ENCODE measurements at regions not wholly inside any gene's neighbourhood (a gene's known extent, or its start where the extent isn't known, plus 50 kb on each side); places are given as distances from the start of the nearest gene placed in this dataset.

DNA sequence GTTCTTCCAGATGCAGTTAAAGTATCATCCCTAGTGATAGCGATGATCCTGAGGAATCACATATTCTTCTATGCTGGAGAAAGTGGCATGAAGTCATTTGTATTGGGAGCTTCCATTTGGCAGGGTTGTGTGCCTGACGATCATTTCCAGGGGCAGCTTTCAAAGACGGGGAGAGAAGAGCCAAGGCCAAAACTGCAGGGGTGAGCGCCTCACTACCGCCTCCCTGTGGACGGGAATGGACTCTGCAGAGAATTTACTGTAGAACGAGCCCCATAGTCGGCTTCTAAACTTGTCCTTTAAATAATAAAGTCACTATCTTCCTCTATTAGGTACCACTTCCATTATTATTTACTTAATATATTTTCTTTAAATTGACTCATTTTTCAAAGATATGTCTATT, 555.9 kb upstream of the TMEM132C start:
- no peak for DNase-seq (ENCODE audit: low read depth)
- TF ChIP-seq, protein P1, sequence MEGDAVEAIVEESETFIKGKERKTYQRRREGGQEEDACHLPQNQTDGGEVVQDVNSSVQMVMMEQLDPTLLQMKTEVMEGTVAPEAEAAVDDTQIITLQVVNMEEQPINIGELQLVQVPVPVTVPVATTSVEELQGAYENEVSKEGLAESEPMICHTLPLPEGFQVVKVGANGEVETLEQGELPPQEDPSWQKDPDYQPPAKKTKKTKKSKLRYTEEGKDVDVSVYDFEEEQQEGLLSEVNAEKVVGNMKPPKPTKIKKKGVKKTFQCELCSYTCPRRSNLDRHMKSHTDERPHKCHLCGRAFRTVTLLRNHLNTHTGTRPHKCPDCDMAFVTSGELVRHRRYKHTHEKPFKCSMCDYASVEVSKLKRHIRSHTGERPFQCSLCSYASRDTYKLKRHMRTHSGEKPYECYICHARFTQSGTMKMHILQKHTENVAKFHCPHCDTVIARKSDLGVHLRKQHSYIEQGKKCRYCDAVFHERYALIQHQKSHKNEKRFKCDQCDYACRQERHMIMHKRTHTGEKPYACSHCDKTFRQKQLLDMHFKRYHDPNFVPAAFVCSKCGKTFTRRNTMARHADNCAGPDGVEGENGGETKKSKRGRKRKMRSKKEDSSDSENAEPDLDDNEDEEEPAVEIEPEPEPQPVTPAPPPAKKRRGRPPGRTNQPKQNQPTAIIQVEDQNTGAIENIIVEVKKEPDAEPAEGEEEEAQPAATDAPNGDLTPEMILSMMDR (IDR thresholded peaks at IDR 0.05; ENCODE audit: low read length, missing control alignments) = no peak
- no peak overlapping the region for H3K4me3 ChIP-seq (replicated peaks; ENCODE audit: low read depth, low read length)

DNA sequence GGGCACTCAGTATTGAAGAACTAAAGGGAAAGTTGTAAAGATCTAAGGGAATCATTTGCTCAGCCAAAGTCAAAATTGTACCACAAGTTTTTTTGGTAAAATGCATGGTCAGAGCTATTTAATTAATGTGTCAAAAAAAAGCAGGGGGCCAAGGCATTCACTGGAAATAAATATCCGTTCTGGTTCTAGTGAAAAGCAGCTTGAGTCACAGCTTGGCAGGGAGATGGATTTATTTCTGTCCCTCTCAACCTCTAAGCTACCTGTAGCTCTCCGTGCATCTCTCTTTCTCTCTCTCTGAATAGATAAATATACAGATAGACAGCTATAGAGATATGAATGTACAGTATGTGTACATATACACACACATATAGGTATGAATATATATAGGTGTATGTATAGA, 554.4 kb upstream of the TMEM132C start:
- no peak overlapping the region for H3K4me3 ChIP-seq (replicated peaks; ENCODE audit: low read depth, low read length)
- TF ChIP-seq, protein P1 (IDR thresholded peaks at IDR 0.05; ENCODE audit: low read length, missing control alignments) = no peak
- no peak for DNase-seq (ENCODE audit: low read depth)

DNA sequence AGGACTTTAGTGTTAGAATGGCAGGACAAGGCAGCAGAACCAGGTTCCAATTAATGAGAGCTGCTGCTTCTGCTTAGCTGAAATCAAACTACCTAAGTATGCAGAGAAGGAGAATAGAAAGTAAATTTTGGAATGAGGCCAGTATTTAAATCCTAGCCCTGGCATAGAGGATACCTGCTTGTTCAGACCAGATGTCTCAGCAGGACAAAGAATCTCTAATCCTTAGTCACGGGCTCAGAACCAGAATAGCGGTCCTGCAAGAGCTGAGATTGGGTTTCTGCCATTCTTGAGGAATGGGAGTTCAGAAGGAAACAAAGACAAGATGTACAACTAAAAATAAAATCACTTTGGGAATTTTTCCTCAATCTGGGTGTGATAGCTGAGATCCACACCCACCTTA, 550.8 kb upstream of the TMEM132C start:
- TF ChIP-seq, protein P1 (IDR thresholded peaks at IDR 0.05; ENCODE audit: low read length, missing control alignments) = no peak
- DNase-seq (ENCODE audit: low read depth) = no peak
- H3K4me3 ChIP-seq (replicated peaks; ENCODE audit: low read depth, low read length) = no peak overlapping the region

DNA sequence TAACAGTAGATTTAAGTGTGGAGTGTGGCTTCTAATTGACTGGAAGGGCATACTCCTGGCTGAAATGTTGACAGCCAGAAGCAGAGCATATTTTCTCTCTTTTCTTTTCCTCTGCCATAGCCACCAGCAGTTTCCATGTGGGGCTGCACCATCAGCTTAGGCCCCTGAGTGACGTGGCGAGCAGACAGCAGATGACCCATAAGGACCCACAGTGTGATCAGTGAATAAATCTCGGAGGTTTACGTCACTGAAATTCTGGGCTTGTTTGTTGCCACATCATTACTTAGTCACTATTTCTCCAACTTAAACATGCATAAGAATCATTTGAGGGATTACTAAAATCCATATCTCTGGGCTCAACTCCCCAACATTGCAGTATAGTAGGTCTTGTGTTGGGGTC, 549.7 kb upstream of the TMEM132C start:
- DNase-seq (ENCODE audit: low read depth) = no peak
- no peak overlapping the region for H3K4me3 ChIP-seq (replicated peaks; ENCODE audit: low read depth, low read length)
- TF ChIP-seq, protein P1 (IDR thresholded peaks at IDR 0.05; ENCODE audit: low read length, missing control alignments) = no peak

DNA sequence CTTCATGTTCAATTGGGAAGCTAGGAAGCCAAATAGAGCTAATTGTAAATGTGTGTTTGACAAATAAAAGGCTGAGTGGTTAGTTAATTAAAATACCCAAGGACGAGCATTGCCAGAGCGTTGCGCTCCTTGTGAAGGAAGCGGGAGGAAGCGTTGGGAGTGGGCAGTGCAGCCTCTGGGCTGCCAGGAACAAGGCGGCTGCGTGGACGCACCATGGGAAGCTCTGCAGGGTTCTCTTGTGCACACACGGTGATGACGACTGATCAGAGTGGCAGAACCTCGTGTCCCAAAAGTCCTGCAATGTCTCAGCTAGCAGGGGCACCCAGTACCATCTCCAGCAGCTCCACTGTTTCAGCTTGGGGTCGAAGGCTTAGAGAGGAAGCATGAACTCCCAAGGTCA, 546.6 kb upstream of the TMEM132C start:
- H3K4me3 ChIP-seq (replicated peaks; ENCODE audit: low read depth, low read length) = no peak overlapping the region
- TF ChIP-seq, protein P1 (IDR thresholded peaks at IDR 0.05; ENCODE audit: low read length, missing control alignments) = no peak
- no peak for DNase-seq (ENCODE audit: low read depth)

DNA sequence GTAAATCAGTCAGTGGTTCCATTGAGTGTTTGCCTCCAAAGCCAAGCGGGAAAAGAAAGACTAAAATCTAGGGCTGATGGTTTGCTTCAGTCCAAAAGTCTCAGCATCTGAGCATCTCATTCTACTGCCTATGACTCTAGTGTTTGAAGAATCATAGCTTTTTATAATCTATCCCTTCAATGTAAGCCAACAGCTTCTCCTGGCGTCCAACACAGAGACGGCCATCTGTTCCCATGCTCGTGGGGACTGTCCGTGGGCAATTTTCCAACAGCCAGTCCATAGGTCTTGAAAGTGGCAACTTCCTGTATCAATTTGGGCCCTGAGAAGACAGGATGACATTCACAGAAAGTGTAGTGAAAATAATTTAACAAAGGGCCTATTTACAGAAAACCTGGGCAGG, 544.4 kb upstream of the TMEM132C start:
- no peak overlapping the region for H3K4me3 ChIP-seq (replicated peaks; ENCODE audit: low read depth, low read length)
- DNase-seq (ENCODE audit: low read depth) = no peak
- TF ChIP-seq, protein P1 (IDR thresholded peaks at IDR 0.05; ENCODE audit: low read length, missing control alignments) = no peak

DNA sequence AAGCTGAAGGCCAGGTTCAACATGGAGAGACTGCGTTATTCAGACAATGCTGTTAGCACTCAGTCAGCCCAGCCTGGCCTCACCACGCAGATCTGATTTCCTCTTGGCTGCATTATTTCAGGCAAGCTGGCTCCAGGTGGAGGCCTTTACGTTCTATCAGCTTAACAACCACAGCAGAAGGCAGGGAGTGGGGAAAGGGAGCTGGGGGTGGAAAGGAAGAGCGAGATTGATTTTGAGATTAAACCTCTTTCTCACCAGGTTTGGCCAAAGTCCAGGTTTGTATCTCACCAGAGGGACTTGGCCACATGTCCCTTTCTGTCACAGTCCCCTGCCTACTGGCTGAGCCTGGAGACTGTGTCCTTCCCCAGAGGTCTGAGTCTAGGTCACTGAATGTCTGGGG, 543.7 kb upstream of the TMEM132C start:
- H3K4me3 ChIP-seq (replicated peaks; ENCODE audit: low read depth, low read length) = no peak overlapping the region

More for the DNA sequence above, 543.7 kb upstream of the TMEM132C start:
- TF ChIP-seq, protein P1 (IDR thresholded peaks at IDR 0.05; ENCODE audit: low read length, missing control alignments) = no peak
- no peak for DNase-seq (ENCODE audit: low read depth)

Measured in fibroblast of pulmonary artery (primary cell).